Amniotic epithelial cell (primary cell): ENCODE measurements at regions not wholly inside any gene's neighbourhood (a gene's known extent, or its start where the extent isn't known, plus 50 kb on each side); places are given as distances from the start of the nearest gene placed in this dataset.

Source experiments
- DNase-seq: peaks from one replicate; pipeline ENCODE4 v3.0.0-alpha.2; 2010; ENCODE audit warnings: low read depth

DNA sequence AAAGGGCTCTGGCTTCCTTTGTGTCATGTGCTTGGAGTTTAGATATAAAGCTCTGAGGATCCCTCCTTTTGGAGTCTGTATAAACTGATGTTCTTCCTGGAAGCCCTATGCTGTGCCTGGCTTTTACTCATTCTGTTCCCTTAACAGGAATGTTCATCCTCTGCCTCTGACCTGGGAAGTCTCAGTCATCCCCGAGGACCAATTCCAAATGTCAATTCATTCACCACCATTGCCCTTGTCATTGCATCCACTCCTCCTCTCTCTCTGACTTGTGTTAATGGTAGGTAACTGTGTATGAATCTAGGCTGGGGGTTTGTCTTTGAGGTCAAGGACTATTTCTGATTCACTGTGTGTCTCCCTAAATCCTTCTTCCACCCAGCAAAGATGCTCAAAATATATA is 204.2 kb upstream of the CAMK1G start:
- DNase-seq = no peak

DNA sequence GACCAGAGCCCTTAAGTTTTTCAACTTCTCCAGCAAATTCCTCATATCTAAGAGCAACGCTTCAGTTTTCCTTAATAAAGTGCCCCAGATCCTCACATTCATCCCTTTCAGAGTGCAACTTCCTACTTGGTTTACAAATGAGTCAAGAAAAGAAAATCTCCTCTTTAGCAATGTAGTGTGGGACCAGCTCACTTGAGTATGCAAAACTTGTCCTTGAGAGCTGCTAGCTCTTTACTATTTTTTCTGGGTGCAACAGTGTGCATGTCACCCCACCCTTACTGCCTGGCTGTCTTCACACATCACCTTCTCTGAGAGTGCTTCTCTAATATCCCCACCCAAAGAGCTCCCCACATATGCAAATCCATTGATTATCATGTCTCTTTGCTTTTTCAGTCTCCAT is 203.1 kb upstream of the CAMK1G start:
- DNase-seq = peak; percentile 68

DNA sequence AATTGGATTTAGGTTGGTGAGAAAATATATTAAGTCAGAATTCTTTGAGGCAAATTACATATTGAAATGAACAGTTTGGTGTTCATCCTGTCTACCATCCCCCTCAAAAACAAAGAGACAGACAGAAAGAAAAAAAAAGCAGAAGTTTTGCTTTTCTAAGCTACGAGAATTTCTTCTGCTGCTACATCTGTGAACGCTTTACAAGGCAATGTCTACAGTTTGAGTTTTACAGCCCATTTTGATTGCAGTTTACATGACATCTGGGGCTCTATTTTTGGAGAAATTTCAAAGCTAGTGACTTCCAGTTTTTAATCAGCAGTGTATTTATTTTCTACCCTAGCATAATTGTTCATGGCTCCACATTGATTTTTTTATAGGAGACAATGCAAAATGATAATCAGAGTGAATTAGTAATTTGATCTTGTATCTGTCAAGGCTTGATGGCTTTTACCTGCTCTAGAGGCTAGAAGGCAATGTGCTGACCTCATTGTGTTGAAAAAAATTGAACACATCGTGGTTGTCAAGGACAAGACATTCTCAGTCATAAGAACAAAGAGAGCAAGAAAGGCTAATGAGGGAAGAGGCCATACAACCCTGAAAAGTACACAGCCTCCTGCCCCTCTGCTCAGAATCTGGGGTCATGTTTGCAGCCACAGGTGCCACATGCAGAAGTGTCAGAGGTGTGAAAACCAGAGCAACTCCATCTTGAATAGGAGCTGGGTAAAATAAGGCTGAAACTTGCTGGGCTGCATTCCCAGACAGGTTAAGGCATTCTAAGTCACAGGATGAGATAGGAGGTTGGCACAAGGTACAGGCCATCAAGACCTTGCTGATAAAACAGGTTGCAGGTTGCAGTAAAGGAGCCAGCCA is 201.0 kb upstream of the CAMK1G start:
- DNase-seq = no peak

DNA sequence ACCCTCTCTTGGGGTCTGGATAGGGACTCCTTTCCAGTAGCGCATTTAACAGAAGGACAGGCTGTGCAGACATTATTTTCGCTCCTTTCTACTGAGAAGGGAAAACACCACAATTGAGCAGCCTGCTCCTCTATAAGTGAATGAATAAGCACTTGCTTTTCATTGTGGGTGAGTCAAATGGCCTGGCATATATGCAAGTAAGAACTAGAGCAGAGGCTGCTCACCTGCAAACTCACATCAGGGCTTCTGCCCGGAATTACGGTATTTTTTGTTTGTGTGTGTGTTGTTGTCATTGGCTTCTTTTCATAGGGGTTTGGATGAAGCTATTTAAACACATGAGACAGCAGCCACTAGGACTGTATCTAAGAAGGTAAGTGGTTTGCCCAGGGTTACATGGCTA is 200.1 kb upstream of the CAMK1G start:
- DNase-seq = no peak

DNA sequence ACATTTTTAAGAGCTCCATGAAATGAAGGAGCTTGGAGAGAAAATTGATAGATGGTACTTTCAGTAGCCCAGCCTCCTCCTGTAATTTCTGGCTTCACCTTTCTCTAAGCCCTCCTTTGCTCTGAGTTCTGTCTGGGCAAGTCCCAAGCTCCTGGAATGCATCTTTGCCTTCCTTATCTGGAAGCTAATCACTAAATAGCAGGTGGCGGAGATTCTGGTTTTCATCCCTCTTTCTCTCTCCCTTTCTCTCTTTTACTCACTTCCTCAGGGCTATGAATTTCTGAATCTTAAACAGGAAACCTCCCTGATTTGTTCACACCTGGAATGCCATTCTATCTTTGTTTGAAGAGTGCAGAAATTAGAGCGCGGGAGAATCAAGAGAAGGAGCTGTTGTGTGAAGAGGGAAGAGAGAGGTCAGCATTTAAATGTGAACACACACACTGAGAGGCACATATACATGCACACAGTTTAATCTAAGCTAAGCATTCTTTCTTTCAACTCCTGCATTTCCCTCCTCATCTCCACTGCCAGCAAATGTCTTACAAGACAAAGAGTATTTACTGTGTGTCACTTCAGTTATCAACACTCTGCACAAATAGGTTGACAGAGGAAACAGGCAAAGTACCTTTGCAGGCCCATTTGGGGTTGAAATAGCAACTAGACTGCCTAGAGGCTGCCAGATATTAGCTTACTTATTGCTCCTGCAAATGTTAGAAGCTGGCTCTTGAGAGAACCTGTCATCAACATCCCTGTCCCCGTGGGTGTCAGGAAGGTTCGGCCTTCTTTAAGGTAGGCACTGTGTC is 199.4 kb upstream of the CAMK1G start:
- DNase-seq = no peak

DNA sequence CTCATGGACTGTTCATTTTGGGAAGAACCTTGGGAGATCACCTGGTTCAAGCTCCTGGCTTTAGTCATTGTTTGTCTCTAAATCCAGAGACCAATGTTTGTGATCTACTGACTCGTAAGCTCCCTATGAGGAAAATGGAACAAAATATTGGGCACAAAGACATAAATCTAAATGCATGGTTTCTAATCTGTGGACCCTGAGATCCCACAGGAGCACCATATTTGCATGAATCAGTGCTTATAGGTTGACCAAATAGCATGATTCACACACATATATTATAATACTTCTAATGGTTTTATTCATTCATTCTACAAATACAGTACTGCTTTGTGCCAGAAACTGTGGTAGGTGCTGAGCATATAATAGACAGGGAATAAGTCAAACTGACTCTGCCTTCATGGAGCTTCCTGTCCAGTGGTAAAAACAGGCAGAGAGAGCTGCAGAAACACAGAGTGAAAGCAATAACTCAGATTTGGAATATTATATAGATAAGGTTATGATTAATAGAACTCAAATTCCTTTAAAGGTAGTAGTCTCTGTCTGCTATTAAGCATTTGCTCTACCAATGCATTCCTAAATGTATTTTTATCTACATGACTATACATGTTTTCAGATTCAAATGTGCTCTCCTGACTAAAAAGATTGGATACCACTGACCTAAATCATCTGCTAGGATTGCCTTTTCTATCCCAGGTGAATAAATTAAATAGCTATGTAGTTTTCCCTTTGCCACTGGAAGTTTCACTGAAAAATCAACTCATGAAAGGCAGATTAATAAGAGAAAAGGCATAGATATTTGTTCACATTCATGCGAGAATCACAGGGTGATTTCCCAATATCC is 198.6 kb upstream of the CAMK1G start:
- no peak for DNase-seq

DNA sequence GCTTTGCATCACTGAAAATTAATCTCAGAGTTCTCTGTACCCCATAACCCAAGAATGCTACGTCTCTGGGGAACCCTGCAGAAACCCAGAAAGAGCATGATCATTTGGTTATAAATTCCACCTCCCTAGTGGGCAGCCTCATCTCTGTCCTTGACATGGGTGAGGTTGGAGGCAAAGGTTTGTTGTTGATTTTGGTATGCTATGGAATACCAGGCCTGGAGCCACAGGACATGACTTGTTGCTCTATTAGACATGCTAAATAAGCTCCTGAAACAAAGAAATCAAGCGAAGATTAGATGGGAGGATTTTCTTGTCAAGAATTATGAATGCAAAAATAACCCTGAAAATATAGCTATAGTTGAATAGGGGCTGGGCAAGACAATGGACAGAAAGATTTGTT is 197.4 kb upstream of the CAMK1G start:
- no peak for DNase-seq

DNA sequence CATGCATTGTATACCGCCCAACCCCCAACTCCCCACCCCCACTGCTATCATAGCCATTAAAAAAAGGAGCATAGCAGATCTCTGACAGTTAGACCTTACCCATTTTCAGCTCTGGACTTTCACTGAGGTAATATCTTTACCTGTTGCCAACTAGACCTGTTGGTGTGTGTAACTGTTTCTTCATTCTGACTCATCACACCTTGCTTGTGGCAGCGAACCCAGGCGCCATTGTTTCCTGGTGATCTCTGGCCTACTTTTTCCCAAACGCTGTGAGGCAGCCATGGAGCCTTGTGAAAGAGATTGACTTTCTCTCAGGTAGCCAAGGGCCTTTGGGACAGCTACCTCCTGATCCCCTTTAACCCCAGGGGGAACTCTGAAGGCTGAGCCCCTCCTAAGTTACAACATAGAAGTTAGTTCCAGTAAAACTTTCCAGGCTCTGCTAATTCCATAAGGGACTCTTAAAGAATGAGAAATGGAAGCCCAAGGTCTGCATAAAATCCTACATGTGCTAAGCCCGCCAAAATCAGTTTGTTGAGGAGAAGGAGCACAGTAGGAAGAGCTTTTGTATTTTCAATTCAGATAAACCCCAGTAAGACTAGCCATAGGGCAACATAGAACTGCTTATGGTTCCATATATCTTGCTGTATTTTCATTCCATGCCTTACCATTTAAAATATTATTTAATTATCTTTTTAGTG is 196.1 kb upstream of the CAMK1G start:
- no peak for DNase-seq

DNA sequence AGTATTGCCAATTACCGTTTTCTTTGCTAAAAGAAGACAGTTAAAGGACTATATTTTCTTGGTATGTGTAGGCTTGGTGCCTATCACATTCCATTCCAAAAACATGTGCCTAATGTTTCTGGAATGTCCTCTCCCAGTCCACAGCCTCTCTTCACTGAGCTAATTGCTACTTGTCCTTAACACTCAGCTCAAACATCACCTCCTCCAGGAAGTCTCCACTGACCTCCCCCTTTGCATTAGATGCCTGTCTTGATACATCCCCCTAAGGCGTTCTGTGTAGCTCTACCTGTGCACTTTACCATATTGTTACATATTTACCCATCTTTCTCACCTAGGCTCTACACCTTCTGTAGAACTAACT is 195.6 kb upstream of the CAMK1G start:
- no peak for DNase-seq

DNA sequence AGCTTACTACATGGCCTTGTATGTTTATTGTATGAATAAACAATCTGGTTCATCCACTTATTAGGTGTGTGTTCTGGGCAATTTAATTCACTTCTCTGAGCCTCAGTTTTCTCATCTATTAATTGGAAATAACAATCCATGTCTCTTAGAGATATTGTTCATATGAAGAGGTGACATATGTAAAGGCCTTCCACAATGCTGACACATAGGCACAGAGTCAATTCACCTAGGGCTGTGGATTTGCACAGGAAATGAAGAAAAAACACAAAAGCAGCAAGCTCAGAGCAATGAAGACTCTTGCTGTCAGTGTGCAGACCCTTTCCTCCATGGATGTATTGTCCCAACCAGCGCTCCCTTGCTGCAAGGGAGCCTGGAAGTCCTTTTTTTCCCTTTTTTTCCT is 195.2 kb upstream of the CAMK1G start:
- DNase-seq = no peak

DNA sequence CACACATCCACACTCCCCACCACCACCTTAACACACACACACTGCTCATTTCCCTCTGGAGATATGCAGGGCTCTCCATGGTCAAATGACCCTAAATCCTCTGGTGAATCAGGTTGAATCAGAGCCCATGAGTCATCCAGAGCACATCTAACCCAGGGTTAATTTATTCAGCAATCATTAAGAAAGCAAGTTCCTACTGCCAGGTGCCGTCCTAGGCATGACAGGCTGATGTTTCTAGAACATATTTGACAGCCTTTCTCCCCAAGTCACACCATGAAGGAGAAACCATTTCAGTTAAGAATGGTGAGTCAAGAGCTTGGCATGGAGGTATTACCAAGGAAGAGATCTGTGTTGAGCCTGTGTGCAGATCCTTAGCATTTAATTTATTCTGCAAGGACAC is 194.3 kb upstream of the CAMK1G start:
- DNase-seq = peak; percentile 93

DNA sequence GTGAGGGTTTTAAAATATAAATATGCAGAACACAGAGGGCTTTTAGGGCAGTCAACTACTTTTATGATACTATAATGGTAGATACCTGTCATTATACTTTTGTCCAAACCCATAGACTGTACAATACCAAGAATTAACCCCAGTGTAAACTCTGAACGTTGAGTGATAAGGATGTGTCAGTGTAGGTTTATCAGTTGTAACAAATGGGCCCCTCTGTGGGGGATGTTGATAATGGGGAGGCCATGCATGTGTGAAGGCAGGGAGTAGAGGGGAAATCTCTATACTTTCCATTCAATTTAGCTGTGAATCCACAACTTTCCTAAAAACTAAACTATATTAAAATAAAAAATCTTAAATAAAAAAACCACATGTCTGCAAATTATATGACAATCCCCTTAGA is 193.5 kb upstream of the CAMK1G start:
- DNase-seq = no peak

DNA sequence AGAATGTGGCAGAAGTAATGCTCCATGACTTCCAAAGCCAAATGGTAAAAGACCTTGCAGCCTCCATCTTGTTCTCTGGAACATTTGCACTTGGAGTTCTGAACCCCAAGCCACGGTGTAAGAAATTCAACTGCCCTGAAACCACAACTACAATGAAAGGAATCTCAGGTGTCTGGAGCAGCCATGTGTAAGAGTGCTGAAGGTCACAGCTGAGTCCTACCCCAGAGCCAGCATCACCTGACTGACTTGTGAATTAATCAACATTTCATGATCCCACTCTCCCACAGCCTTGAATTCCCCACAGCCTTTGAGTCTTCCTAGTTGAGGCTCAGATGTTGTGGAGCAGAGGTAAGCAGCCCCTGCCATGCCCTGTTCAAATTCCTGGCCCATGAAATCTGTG is 192.8 kb upstream of the CAMK1G start:
- no peak for DNase-seq

DNA sequence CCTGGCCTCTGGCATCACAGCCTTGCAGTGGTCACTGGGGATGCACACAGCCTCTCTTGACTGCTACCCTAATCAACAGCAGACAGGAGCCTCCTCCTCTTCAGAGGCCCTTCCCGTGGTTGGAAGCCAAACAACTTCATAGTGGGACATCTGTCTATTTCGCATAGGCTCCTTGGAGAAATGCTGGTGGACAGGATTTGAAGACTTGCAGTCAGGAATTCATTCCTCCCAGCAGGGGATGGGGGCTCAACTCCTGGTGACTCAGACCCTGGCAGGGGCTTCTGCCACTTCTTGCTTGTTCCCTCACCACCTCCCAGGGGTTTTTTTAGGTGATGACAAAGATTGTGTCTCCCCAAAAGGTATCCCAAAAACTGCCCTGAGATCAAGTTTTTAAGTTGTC is 191.7 kb upstream of the CAMK1G start:
- no peak for DNase-seq

DNA sequence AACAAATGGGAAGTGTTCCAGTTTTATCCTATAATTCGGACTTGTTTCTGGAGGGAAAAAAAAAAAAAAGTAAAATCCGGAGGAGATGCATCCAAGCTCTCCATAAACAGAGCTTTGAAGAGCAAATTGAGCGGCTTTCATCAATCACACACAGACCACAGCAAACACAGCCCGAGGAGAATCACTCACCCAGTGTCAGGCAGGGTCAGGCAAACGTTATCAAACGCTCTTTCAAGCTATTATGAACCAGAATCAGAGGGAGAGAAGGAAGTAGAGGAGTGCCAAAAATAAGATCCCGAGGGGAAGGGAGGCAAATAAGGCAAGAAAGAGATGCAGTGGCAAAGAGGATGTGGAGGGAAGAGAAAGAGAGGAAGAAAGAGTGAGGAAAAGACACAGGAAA is 188.3 kb upstream of the CAMK1G start:
- DNase-seq = no peak

DNA sequence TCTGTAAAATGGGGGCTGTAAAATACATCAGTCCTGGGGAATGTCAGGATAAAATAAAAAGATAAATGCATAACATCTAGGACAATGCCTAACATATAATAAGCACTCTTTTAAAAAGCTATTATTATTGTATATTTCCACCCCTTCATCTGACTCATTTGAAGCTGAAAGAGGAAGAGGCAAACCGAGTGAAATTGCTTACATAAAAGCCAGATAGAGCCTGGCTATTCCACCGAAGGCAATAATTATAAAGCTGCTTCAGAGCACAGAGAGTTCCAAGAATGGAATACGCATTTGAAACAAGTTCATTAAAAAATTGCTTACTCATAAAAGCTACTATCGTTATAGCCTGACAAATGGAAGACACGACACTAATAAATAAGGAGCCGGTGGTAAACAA is 186.1 kb upstream of the CAMK1G start:
- no peak for DNase-seq

DNA sequence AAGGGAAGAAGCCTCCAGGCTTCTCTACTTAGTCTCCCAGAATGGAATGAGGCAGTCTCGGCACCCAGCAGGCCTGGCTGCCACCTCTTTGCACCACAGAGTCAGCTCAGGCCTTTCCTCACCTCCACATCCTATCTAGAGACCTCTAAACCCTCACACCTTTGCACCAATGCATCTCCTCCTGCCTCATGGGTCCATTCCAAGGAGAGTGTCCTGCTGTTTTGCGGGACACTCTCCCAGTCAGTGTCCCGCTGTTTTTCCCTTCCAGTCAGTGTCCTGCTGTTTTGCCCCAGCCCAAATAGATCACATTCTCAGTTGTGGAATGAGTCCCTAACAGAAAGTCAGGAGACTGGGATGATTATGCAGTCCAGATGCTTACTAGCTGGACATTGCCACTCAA is 185.6 kb upstream of the CAMK1G start:
- DNase-seq = no peak

DNA sequence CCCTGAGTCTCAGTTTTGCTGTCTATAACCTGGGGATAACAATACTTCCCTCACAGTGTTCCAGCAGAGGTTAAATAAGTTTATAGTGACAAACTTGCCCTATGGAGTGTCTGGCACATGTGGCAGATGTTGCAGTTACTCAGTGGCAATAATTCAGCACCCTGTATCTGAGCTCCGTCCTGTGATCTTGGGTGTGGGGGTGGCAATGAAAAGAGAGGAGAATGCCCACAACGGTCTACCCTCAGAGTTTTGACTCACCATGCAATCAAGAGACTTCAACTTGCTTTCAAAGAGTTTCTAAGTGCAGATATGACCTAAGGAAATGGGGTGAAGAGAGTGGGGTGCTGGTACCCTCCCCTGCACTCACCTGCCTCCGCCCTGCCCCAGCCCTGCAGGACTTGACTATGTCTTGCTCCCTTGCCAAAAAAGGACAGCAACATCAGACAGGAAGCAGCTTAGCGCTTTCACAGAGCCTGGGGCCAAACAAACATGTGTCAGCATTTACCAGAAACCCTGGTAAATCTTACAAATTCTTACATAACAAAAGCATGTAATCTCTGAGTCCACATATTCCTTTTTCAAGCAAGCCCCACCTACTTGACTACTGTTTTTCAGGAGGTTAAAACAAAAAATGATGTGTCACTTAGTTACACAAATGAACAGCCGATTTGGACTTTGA is 185.1 kb upstream of the CAMK1G start:
- DNase-seq = peak; percentile 92

DNA sequence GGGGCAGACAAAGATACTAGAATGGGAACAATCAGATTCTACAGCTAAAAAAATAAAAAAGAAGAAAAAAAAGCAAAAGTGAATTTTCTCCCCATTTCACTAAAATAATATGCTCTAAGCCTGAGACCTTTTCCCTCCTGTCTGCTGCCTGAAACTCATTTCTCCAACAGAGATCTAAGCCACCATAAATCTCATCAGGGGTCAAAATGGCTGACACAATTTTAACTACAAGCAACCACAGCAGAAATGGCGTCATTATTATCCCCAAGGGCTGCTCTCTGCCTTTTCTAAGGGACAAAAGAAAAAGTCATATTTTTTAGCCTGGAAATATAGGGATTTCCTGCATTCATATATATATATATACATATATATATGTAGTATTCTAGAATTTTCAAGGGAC is 183.7 kb upstream of the CAMK1G start:
- DNase-seq = no peak

DNA sequence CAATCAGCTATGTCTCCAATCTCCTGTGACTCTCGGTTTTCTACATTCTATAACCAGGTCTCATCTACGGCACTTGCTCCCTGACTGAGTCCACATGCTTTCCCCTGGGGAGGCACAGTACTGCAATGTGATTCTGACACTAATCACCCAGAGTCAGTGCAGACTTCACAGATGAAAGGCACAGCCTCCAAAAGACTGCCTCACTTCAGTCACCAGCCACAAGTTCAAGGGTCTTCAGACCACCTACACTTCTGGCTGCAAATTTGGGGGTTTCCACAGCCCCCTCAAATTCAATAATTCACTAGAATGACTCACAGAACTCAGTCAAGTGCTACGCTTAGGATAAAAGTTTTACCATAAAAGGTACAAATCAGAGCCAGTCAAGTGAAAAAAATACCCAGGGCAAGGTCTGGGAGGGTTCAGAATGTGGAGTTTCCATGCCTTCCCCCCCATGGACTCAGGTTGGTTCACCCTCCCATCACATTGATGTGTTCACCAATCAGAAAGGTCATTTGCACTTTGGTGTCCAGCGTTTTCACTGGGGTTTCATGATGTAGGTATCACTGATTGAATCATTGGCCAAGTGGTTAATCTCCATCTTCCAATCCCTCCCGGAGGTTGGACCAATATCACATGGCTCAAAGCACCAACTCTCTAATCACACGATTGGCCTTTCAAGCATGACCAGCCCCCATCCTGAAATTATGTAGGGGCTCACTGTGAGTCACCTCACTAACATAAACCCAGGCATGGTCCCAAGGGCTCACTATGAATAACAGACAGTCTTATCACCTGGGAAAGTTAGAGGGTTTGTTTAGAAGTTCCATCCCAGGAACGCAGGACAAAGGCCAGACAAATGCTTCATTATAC is 182.9 kb upstream of the CAMK1G start:
- no peak for DNase-seq
